LNCaP clone FGC (cell line): ENCODE measurements at regions not wholly inside any gene's neighbourhood (a gene's known extent, or its start where the extent isn't known, plus 50 kb on each side); places are given as distances from the start of the nearest gene placed in this dataset.

Experiments
- DNase-seq: peaks from one replicate; pipeline ENCODE4 v3.0.0-alpha.2; 2011; ENCODE audit warnings: low read depth
- H3K4me3 ChIP-seq: 2 replicates; pipeline ENCODE4 v1.5.1; 2011; ENCODE audit warnings: mild to moderate bottlenecking, low read depth, low read length, control low read depth
- TF ChIP-seq, protein P1 (sequence below): IDR thresholded peaks from 2 replicates; pipeline ENCODE4 v1.5.1; 2012; ENCODE audit warnings: mild to moderate bottlenecking; ENCODE audit not compliant: control insufficient read depth, insufficient read depth; ENCODE audit errors: extremely low read depth

DNA sequence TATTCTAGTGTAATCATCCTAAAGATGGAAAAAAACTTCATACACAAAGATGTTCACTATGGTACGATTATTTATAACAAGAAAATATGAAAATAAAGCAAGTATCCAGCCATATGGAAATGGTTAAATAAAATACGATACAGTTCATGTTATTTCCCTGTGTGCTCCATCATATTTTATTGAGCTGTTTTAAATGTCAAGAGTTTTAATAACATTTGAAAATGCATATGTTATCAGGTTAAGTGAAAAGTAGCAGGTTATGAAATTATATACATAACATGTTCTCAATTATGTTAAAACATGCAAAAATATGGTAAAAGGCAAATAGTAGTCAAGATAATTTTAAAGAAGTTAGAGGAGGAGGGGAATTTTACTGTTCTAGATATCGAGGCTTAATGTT is 192.0 kb downstream of the HNRNPD start:
- no peak for DNase-seq
- TF ChIP-seq, protein P1, sequence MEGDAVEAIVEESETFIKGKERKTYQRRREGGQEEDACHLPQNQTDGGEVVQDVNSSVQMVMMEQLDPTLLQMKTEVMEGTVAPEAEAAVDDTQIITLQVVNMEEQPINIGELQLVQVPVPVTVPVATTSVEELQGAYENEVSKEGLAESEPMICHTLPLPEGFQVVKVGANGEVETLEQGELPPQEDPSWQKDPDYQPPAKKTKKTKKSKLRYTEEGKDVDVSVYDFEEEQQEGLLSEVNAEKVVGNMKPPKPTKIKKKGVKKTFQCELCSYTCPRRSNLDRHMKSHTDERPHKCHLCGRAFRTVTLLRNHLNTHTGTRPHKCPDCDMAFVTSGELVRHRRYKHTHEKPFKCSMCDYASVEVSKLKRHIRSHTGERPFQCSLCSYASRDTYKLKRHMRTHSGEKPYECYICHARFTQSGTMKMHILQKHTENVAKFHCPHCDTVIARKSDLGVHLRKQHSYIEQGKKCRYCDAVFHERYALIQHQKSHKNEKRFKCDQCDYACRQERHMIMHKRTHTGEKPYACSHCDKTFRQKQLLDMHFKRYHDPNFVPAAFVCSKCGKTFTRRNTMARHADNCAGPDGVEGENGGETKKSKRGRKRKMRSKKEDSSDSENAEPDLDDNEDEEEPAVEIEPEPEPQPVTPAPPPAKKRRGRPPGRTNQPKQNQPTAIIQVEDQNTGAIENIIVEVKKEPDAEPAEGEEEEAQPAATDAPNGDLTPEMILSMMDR, result no peak
- H3K4me3 ChIP-seq, result no peak overlapping the region

DNA sequence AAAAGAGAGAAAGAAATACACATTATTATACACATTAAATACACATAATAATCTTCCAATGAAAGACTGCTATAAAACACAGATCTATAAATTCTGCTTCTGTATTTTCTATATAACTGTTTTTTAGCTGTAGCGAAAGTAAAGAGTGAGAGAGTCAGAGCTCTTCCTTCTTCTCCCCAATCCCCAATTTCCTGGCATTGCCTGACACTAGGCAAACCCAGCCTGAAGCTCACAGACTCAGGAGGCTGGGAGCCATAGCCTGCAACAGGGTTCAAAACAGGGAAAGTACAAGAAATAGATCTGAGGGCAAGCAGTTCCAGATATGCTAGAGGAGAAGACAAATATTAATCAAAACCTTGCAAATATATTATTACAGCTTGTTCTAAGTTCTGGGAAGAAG is 201.6 kb downstream of the HNRNPD start:
- H3K4me3 ChIP-seq, result no peak overlapping the region
- DNase-seq, result no peak
- TF ChIP-seq, protein P1, result no peak

DNA sequence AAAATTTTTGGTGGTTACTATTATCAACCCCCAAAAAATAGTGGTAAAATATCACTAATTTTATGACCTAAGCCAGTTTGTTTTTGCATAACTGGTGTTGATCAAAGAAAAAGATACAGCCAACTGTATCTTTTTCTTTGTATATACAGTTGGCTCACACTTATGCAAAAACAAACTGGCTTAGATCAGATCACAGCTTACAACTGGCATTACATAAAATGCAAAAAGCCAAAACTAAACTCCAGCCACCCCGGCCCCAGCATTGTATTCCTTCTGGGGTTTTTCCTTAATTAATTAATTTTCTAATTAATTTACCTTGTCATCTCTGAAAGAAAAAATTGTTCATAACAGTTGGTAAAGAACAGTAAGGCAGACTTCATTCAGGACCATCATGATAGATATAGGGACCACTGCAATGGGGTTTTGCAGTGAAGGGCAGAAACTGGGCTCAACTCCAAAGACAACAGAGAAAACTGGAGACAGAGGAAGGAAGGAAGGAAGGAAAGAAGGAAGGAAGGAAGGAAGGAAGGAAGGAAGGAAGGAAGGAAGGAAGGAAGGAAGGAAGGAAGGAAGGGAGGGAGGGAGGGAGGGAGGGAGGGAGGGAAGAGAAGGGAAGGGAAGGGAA is 202.1 kb downstream of the HNRNPD start:
- H3K4me3 ChIP-seq, result no peak overlapping the region
- no peak for DNase-seq
- TF ChIP-seq, protein P1, result no peak

DNA sequence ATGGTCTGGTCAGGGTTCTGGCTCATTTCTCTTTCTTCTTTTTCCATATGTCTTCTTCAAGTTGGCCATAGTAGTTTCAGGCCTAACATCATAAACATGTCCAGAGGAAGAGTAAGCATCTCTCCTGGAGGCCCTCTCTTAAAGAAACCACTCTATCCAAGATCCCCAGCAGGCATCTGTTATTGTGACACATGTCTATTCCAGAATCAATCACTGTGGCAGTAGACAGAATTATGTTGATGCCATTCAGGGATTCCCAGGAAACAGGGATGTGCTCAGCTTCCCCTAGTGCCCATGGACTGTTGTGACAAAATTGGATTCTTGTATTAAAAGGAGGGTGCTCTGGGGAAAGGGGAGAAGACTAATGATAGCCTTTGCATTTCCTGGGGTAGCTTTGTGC is 224.0 kb downstream of the HNRNPD start:
- DNase-seq, result no peak
- TF ChIP-seq, protein P1, result no peak
- no peak overlapping the region for H3K4me3 ChIP-seq

DNA sequence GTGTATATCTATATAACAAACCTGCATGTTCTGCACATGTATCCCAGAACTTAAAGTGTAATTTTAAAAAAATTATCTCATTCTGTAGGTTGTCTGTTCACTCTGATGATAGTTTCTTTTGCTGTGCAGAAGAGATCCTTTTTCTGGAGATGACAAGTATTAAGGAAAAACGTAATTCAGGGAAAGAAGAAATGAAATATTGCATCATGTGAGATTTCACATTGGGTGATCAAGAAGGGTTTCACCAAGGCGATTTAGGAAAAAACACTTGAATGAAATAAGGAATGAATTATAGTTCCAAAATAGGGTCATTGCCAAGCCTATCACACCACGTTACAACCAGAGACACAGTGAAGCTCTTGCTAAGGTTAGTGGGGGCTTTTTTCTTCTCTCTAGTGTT is 227.9 kb downstream of the HNRNPD start:
- DNase-seq, result no peak
- TF ChIP-seq, protein P1, result no peak
- no peak overlapping the region for H3K4me3 ChIP-seq

DNA sequence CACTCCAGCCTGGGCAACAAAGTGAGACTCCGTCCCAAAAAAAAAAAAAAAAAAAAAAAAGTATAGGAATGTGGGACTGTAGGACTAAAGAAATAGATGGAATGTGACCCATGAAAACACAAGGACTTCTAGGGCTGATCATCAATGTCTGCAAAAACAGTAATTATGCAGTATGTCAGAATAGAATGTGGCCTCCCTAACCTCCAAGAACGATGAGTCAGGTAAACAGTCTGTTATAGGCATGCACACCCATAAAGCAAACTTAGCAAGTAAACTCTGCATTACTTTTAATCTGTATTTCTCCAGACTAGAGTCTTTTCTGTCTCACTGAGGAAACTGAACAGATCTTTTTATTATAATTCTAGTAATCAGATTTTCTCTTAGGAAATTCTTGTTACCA is 233.4 kb downstream of the HNRNPD start:
- no peak for DNase-seq
- TF ChIP-seq, protein P1, result no peak
- H3K4me3 ChIP-seq, result no peak overlapping the region

DNA sequence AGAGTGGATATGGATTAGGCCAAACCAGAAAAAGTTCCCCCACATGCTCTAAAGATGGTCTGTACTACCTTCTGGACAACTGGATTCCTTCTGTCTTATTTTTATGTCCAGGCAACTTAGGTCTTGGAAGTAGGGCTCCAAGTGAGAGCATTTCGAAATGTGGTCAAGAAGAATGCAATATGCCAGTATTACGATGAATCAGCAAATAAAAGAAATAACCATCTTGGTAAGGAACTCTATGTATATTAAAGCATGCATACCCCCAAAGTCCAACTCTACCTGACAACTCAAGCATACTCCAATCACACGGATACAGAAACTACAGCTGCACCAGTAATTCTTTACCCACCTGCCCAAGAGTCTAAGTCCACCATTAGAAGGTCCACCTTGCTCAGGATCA is 234.5 kb downstream of the HNRNPD start:
- H3K4me3 ChIP-seq, result no peak overlapping the region
- TF ChIP-seq, protein P1, result no peak
- DNase-seq, result no peak
